NB4 (cell line): ENCODE measurements at regions not wholly inside any gene's neighbourhood (a gene's known extent, or its start where the extent isn't known, plus 50 kb on each side); places are given as distances from the start of the nearest gene placed in this dataset.

Source experiments
- CTCF ChIP-seq: IDR thresholded peaks from one replicate; pipeline ENCODE4 v1.5.1; 2012; ENCODE audit warnings: low read depth, low read length
- MYC ChIP-seq: IDR thresholded peaks from 2 replicates; pipeline ENCODE4 v1.6.1; 2011; ENCODE audit warnings: low read depth, low read length
- POLR2A ChIP-seq: IDR thresholded peaks from 2 replicates; pipeline ENCODE4 v1.6.1; 2011; ENCODE audit warnings: mild to moderate bottlenecking; ENCODE audit not compliant: insufficient read length; ENCODE audit errors: extremely low read depth

- TF ChIP-seq POLR2A (no peak), CTCF (no peak), MYC (no peak)
Measured at GRCh38 chr15:31498329-31498728, 171.7 kb downstream of the KLF13 start.
